GM19468 (cell line): ENCODE measurements at regions not wholly inside any gene's neighbourhood (a gene's known extent, or its start where the extent isn't known, plus 50 kb on each side); places are given as distances from the start of the nearest gene placed in this dataset.

Experiments used
- ATAC-seq: cut with Tn5 transposase; IDR thresholded peaks from one replicate; pipeline ENCODE4 v1.9.1; 2021; ENCODE audit warnings: mild to moderate bottlenecking, moderate library complexity, moderate number of reproducible peaks; ENCODE audit not compliant: unreplicated experiment; ENCODE audit errors: extremely low read depth

- no peak for ATAC-seq
Observed at GRCh38 chr1:4932311-4933030, 278.1 kb downstream of the AJAP1 start.

- ATAC-seq: no peak
Observed at GRCh38 chr1:4931486-4931885, 277.1 kb downstream of the AJAP1 start.

GRCh38 chr1:4928186-4928585 lies 273.8 kb downstream of the AJAP1 start:
- no peak for ATAC-seq

GRCh38 chr1:4924356-4924755 lies 269.9 kb downstream of the AJAP1 start:
- ATAC-seq: no peak

- ATAC-seq: no peak
Observed at GRCh38 chr1:4916610-4917009, 262.2 kb downstream of the AJAP1 start.

- ATAC-seq: no peak
Observed at GRCh38 chr1:4915154-4915553, 260.7 kb downstream of the AJAP1 start.

- no peak for ATAC-seq
Observed at GRCh38 chr1:4908486-4908885, 254.1 kb downstream of the AJAP1 start.

- ATAC-seq: no peak
Observed at GRCh38 chr1:4894566-4894965, 240.2 kb downstream of the AJAP1 start.

- ATAC-seq: no peak
Observed at GRCh38 chr1:4880626-4881025, 226.2 kb downstream of the AJAP1 start.

- no peak for ATAC-seq
Observed at GRCh38 chr1:4877426-4877825, 223.0 kb downstream of the AJAP1 start.

GRCh38 chr1:4871373-4871772 lies 217.0 kb downstream of the AJAP1 start:
- no peak for ATAC-seq

- ATAC-seq: no peak
Observed at GRCh38 chr1:4868521-4868920, 214.1 kb downstream of the AJAP1 start.

GRCh38 chr1:4856396-4856795 lies 202.0 kb downstream of the AJAP1 start:
- no peak for ATAC-seq

- ATAC-seq: no peak
Observed at GRCh38 chr1:4854367-4854766, 200.0 kb downstream of the AJAP1 start.

GRCh38 chr1:4853904-4854303 lies 199.5 kb downstream of the AJAP1 start:
- no peak for ATAC-seq

- no peak for ATAC-seq
Observed at GRCh38 chr1:4851385-4852065, 197.1 kb downstream of the AJAP1 start.

- no peak for ATAC-seq
Observed at GRCh38 chr1:4848431-4848830, 194.0 kb downstream of the AJAP1 start.

- ATAC-seq: no peak
Observed at GRCh38 chr1:4847711-4848110, 193.3 kb downstream of the AJAP1 start.
